ENCODE measurements at regions not wholly inside any gene's neighbourhood (a gene's known extent, or its start where the extent isn't known, plus 50 kb on each side); places are given as distances from the start of the nearest gene placed in this dataset.

DNA sequence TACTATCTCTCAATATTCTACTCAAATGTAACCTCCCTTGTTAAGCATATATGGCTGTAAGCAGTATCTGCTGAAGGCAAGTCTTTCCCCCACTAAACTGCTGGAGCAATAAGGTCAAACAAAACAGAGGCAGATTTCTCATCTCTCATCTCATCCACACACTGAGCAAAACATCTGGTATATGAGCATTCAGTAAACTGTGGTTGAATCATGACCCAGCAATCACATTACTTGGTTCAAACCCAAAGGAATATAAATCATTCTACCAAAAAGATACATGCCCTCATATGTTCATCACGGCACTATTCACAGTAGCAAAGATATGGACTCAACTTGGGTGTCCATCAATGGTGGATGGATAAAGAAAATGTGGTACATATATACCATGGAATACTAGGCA is 344.4 kb downstream of the SUCLA2 start:
- no peak for TF ChIP-seq CTCF (IDR thresholded peaks at IDR 0.05)
- TF ChIP-seq POLR2A (IDR thresholded peaks at IDR 0.05): no peak
